ENCODE measurements at regions not wholly inside any gene's neighbourhood (a gene's known extent, or its start where the extent isn't known, plus 50 kb on each side); places are given as distances from the start of the nearest gene placed in this dataset.

- TF ChIP-seq CTCF (IDR thresholded peaks at IDR 0.05) (no peak), ZFX (IDR thresholded peaks at IDR 0.05; ENCODE audit: borderline replicate concordance) (no peak)
Measured at GRCh38 chr5:116896001-116896400, 321.4 kb upstream of the SEMA6A start.

Data from 22Rv1 (cell line).